Fibroblast of villous mesenchyme (primary cell): ENCODE measurements at regions not wholly inside any gene's neighbourhood (a gene's known extent, or its start where the extent isn't known, plus 50 kb on each side); places are given as distances from the start of the nearest gene placed in this dataset.

Experiments
- DNase-seq: peaks from one replicate; pipeline ENCODE4 v3.0.0-alpha.2; 2010; ENCODE audit warnings: low read depth
- H3K4me3 ChIP-seq: 2 replicates; pipeline ENCODE4 v1.5.1; 2011; ENCODE audit warnings: low read depth, mild to moderate bottlenecking, low read length
- CTCF ChIP-seq: IDR thresholded peaks from 2 replicates; pipeline ENCODE4 v1.5.1; 2012; ENCODE audit warnings: low read depth, mild to moderate bottlenecking, low read length; ENCODE audit not compliant: insufficient read depth

- no peak for DNase-seq
- no peak overlapping the region for H3K4me3 ChIP-seq
- TF ChIP-seq CTCF, result no peak
Measured at GRCh38 chr15:59940928-59941327, 63.2 kb upstream of the FOXB1 start.

GRCh38 chr15:59940456-59940855 lies 63.7 kb upstream of the FOXB1 start:
- DNase-seq, result no peak
- H3K4me3 ChIP-seq, result no peak overlapping the region
- no peak for TF ChIP-seq CTCF

GRCh38 chr15:59936741-59937140 lies 67.4 kb upstream of the FOXB1 start:
- TF ChIP-seq CTCF, result no peak
- DNase-seq, result no peak
- no peak overlapping the region for H3K4me3 ChIP-seq

- peak; percentile 10 for DNase-seq
- no peak overlapping the region for H3K4me3 ChIP-seq
- TF ChIP-seq CTCF, result no peak
Measured at GRCh38 chr15:59933607-59934006, 70.5 kb upstream of the FOXB1 start.

GRCh38 chr15:59931646-59932261 lies 72.4 kb upstream of the FOXB1 start:
- no peak for DNase-seq
- TF ChIP-seq CTCF, result no peak
- no peak overlapping the region for H3K4me3 ChIP-seq

GRCh38 chr15:59924812-59925522 lies 79.1 kb upstream of the FOXB1 start:
- DNase-seq, result no peak
- no peak overlapping the region for H3K4me3 ChIP-seq
- TF ChIP-seq CTCF, result no peak
